T-helper 22 cell (primary cell): ENCODE measurements at regions not wholly inside any gene's neighbourhood (a gene's known extent, or its start where the extent isn't known, plus 50 kb on each side); places are given as distances from the start of the nearest gene placed in this dataset.

Experiments used
- DNase-seq: peaks from one replicate; pipeline ENCODE4 v3.0.0-alpha.2; 2020; ENCODE audit warnings: low read depth

DNA sequence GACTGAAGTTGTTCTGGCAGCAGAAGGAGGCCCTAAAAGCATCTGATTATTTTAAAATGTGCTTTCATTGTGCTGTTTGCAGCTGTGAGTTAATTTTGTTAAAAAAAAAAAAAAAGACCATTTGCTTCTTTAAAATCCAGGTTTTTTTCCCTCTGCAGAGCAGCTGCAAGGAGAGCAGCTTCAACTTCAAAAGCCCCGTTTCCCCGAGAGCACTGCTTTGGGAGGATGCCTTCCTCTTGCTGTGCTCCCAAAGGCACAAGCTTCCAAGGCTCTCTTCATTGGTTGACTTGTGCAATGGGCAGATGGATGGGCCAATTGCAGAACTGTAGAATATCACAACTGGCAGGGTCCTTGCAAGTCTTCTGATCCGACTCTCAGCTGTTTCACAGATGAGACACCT lies 459.2 kb upstream of the PKN2 start:
- DNase-seq, result no peak

DNA sequence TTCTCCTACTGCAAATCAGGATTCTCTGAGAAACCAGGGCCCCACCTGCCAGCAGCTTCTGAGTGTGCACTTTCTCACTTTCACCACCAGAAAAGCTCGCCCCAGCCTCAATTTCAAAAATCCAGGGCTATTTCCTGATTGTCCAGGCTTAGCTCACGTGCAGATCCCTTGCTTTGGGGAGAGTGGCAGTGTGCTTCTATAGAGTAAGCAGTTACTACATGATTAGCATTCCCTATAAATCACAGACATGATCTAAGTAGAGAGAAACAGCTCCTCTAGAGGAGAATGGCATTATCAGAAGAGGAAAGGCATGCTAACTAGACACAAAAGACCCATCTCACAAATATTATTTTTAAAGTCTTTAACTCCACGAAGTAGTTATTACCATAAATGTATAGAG lies 456.0 kb upstream of the PKN2 start:
- DNase-seq, result no peak

DNA sequence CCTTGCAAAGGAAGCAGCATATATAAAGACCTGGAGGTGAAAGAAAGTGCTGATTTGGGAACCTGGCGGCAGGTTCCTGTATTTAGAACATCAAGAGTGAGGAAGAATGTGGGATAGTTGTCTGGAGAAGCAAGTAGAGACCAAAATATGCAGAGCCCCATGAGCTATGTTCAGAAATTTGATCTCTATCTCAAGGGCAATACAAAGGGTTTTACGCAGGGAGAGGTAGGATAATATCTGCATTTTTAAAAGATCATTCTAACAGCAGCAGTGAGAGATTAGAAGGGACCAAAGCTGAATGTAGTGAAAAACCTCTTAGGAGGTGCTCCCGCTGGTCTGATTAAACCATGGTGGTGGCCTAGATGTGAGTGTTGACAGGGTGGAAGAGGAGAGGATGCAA lies 453.9 kb upstream of the PKN2 start:
- no peak for DNase-seq

DNA sequence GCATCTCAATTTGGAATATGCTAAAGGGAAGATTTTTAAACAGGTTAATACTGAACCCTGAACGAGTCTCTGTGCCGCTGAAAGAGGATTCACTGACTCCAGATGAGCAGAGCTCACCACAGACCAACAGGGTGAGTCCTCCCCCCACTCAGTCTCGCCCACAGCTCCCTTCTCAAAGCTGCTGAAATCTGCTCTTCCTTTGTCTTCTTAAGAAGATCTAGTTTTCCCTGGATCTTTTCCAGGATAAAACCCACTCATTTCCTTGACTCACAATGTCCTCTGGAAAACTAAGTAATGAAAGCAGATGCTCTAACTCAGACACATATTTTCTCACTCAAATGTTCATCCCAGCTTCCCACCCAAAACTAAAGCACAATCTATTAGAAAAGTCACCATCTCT lies 447.0 kb upstream of the PKN2 start:
- DNase-seq, result no peak

DNA sequence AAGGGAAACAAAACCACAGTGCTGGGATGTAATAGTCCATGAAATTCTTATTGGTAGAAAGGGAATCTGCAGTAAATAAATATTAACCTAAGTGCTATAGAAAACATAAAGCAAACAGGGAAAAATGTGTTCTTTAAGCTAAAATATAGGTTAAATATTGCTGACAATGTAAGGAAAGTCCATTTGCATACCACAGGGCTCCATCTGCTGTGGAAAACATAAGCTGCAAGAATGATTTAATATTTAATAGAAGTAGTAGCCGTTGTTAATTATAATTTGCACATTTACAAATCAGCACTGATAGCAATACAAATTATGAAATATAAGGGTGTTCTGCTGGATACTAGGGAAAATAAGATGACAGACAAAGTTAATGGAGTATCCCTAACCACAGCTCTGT lies 444.9 kb upstream of the PKN2 start:
- DNase-seq, result no peak

DNA sequence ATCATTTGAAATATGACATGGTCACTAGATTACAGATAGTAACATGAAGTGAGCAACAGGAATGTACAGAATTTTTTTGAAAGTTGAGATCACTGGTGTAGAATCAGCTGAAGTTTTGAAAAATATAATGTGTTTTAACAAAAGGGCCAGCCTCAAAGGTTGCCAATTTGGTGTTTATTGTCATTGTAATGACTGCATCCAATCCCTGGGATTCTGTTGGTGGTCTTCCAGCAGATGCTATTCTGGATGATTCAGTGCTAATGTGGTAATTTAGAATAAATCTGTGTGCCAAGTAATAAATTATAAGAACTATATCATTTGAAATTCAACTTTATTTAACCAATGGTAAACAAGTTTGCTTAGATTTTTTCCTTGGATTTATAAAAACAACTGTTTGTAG lies 436.4 kb upstream of the PKN2 start:
- no peak for DNase-seq

DNA sequence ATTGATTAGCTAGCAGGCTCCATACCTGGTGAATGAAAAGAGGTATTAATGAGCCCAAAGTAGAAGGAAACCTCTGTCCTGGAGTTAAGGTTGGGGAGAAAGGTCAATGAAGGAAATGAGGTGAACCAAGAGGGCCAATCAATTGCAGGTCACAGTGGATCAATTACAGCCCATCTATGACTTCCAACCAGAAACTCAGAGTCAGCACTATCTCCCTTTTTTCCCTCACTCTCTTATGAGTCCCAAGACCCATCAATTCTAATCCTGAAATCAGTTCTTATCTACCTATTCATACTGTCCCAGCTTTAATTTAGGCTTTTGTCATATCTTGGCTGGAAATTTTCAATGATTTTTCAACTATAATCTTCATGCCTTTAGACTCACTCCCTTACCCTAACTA lies 433.2 kb upstream of the PKN2 start:
- no peak for DNase-seq

DNA sequence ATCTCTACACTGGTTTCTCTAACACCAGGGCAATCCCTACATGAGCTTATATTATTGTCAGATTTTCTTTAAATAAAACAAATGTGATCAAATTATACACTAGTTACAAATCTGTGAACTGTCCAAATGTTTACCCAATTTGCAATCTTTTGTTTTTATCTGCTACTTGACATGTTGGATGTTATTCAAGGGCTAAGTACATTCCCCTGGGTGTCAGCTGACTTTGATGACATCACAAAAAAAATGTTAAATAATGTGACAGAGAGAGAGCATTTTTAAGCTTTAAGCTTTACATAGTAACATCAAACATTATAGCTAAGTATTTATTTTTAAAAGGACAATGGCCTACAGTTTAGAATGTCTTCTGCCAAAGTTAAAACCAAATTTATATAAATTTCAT lies 431.3 kb upstream of the PKN2 start:
- no peak for DNase-seq

DNA sequence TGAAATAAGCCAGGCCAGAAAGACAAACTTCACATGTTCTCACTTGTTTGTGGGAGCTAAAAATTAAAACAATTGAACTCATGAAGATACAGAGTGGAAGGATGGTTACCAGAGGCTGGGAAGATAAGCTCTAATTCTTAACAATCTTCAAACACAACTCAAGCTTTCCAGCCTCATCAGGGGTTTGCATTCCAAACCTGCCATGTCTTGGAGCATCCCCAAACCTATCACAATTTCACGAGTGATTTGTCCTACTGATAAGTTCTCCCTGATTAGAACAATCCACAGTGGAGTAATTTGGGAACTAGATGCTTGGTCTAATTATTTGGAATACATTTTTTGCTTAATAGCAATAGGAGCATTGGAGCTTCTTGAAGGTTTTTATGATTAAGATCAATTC lies 418.5 kb upstream of the PKN2 start:
- no peak for DNase-seq

DNA sequence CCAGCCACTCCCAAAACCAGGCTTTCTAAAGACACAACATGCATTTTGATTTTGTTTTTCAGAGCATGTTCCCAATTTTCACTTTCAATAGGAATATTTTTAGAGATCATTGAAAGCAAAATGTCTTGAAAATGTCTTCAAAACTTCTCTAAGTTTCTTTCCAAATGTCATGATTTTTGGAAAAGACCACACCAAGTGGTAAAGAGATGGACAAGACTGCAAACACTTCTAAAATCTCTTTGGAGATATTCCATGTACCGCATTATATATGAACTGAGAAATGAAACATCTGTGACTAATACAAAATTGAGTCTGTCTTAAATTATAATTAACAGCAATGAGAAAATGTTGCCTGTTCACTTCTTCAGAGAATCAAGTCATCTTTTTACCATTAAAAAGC lies 418.0 kb upstream of the PKN2 start:
- no peak for DNase-seq

DNA sequence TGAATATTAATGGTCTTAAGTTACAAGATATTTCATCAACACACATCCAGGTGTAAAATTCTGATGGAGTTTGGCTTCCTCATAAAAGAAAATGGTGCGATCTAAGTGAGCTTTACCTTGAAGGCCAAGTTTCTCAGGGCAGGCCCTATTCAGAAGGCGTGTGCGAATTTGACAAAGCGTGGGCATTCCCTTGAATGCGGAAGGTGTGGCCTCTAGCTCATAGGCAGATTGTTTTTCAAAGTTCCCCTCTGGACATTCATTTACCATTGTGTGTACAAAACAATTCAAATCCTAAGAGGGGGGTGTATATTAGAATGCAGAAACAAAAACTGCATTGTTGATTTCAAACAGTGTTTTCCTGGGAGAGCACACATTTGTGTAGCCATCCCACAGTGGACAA lies 411.9 kb upstream of the PKN2 start:
- DNase-seq, result no peak

DNA sequence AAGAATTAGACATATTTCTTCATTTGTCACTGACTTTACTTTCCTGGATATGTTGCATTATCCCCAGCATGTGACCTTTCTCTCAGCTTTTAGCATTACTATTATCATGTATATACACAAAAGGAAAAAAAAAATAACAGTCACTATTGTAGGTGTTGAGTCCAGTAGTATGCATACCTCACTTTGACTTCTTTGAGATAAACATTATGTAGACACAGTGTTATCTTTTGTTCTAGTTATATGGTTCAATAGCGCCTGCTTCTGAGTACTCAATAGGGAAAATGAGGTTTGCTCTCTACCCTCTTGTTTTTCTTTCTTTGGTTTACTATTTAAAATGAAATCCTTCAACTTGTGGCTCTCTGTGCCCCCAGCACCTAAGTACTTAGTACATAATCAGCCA lies 409.6 kb upstream of the PKN2 start:
- no peak for DNase-seq

DNA sequence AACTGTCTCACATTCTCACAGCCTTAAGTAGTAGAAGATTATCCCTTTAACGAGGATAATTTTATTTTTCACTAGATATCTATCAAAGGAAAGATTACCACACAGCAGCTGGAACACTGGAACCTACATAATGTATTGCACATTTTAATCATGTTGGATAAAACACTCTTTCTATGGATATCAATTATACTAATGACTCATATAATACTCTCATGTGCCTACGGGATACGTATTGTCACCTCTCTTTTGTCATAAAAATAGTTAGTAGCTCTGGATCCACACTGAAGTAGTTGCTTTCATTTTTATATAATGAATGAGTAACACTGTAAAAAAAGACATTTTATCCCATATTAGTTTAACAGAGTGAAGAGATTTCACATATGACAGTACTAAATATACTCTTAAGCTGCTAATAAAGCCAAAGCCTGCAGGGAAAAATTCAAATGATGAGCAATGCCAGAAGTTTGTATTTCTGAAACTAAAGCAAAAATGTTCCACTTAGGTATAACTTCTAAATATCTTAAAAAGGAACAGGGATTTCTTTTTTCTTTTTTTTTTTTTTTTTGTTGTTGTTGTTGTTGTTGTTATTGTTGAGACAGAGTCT lies 408.7 kb upstream of the PKN2 start:
- DNase-seq, result no peak

DNA sequence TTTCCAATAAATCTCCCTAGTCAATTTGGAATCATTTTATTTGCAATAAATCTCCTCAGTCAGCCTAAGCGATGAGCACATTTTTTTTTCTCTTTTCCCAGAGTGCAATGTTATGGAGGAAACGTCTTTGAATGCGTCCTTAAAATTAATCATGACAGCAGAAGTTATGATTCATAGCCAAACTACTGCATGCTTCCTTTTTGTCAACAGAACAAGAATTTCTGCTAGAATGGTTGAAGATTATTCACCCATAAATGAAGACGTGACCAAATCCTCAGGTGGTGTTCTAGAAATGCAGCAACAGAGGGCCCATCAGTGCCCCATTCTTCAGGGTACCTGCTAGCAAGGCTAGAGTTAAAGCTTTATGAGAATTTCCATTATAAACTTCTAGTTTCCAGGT lies 407.9 kb upstream of the PKN2 start:
- DNase-seq, result no peak

DNA sequence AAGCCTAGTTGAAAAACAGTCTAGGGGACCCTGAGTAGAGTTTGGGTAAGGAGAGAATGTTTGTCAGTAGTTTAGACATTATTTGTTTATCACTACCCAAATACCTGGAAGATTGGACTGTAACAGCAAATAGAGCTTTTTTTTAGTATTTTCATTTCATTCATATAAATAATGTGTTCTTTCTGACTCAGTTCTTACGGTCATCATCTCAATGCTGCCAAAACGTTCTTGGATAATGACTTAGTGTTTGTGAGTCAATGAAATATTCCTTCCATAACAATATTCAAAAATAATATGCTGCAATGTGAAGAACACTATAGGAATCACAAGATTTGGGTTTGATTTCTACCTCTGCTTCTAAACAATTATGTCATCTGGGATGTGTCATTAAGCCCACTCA lies 400.0 kb upstream of the PKN2 start:
- DNase-seq, result no peak

DNA sequence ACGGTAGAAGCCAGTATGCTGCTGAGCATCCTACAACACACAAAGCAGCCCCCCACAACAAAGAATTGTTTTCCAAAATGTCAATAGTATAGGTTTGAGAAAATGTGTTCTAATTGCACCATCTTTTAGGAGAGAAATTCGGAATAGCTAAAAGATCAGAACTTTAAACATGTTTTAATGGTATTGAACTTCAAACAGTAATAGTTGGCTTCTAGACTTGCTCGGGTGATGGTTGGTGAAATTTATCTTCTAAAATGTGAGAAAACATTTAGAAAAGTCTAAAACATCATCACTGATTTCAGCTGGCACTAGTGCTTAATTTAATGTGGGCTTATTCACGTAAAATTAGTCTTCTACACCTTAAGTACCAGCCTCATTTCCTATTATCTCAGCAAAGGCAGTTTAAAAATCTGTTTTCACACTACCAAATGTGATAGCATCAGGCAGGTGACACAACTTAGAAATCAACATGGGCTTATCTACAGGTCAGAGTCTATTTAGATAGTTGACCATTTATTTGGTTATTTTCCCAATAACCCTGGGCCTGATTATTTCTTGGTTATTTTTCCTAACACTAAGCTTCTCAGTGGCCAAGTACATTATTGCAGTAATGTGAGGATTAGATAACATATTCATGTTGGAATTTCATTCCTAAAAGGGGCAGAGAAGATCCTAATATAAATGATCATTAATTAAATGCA lies 399.3 kb upstream of the PKN2 start:
- DNase-seq, result no peak

DNA sequence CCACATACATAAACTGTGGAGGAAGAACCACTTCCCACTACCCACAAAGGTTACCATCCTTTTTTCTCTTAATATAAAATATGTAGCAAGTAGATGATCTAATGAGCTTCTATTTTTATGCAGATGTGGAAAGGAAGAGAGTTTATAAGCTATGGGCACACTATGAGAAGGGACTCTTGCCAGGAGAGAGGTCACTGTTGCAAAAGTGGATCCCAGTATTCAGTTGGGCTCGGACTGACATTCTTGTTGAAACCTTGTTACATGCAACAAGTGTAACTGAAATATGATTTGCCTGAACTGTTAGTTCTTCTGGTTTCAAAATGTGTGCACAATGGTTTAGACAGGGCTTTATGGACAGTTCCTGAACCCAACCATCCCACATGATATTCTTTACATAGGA lies 397.4 kb upstream of the PKN2 start:
- DNase-seq, result no peak

DNA sequence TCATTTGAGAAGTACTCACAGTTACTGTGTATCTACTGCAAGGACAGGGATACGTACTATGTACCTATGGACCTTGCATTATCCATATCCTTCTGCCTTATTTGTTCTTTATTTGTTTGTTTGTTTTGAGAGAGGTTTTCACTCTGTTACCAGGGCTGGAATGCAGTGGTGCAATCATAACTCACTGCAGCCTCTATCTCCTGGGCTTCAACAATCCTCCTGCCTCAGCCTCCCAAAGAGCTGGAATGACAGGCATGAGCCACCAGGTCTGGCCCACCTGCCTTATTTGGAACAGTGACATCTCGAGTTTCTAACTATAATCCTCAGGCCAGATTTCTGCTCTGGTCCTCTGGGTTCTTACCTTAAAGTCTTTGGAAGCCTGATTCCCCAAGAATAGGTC lies 395.5 kb upstream of the PKN2 start:
- no peak for DNase-seq

DNA sequence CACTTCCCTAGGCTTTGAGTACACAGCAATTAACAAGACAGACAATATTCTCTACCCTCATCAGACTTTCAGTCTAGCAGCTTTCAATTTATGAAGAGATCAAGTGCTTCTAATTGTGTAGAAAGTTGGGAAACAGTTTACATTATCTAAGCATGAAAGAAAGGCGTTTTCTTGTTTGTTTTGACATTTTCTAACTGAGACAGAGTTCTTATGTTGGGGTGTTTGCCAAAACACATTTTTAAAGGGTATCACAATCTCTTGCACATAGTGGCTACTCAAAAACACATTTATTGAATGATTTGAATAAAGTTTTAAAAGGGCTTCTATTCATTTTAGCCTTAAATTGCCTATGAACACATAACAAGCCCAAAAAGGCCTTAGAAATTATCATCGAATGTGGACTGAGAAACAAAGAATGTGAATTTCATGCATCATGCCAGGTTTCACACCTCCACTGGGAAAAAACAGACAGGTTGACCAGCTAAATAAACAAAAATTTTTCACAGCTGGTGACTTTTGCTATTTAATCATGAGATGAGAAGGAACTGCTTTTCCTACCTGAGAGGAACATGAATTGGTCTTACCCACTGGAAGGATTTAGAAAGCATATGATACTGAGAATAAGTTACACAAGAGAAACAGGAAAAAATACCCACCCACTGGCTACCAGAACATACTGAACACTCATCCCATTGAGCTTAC lies 394.5 kb upstream of the PKN2 start:
- no peak for DNase-seq

DNA sequence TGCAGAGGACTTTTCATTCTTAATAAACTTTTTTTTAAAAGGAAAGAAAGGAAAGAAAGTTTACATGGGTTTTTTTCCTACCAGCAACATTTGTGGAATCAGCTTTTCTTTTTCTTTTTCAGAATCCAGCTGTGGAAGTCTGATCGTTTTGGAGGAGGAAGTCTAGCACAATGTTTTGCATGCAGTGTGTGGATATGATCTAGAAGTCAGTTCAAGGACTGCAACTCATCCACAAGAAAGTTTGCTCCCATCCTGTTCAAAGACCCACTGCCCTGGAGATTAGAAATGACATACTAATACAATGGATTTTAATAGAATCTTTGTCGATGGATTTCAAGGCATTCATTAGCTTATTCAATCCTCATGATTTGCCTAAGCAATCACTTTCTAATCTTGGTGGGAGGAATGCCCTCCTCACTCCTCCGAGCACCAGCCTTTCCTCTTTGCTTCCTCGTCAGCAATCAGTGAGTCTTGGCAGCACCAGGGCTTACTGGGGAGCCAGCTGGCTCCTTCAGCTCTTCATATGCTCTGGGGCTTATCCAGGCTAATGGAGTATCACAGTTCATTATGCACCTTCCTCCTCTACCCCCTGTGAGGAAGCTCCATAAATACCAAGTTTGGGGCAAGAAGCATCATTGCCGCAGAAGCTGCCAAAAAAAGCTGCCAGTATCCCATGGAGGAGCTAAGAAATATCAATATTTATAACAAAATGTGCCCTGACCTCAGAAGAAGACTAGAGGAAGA lies 392.3 kb upstream of the PKN2 start:
- no peak for DNase-seq

DNA sequence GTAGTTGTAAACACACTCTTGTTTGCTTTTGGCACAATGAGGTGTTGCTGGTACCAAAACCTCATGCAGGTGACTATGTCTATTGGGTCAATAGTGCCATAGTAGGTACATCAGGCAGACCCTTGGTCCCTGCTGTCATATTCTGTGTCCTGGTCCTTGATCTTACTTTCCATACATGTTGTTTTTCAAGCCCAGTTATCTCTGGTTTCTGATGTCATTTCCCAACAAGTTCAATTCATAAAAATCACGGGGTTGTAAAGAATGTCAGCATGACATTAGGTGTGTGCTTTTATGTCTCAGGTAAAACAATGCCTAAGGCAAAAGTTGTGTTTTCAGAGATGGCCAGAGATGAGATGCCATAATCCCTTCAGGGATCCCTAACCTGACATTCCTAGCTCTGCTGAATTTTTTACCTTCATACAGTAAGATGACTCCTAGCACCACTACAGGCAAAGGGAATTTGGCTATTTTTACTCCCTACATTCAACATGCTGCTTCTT lies 390.3 kb upstream of the PKN2 start:
- no peak for DNase-seq

DNA sequence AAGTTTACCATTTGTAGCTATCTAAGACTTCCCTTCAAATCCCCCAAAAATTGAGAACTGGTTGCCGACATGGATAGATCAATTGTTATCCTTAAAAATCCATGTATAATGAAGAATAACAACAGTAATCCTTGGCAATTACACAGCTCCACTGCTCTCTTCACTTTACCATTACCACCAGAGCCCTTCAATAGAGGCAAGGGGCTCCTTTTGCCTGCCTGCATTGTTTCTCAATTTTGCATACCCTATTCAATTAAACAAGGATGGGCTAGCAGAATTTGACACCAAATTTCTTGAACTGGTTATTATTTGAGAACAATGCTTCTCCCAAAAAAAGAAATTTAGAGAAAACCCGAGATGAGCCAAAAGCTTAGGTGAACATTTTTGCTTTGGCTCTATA lies 387.8 kb upstream of the PKN2 start:
- DNase-seq, result no peak

DNA sequence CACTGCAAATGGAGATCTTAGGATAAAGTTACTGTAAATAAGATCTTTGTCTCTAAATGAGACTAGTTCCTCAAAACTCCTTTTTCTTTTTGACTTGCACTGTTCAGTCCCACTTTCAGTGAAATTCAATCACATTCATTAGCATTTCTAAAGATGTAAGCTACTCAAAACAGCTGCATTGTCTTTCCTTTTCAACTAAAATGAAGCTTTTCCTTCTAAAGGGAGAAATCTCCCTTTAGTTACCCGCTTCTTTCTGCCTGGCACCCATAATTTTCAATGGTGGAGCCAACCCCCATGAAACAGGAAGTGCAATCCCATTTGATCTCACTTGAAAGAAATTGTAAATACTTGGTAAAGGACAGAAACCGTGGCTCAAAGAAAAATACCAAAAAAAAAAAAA lies 387.4 kb upstream of the PKN2 start:
- DNase-seq, result no peak
